H9 (cell line): ENCODE measurements at regions not wholly inside any gene's neighbourhood (a gene's known extent, or its start where the extent isn't known, plus 50 kb on each side); places are given as distances from the start of the nearest gene placed in this dataset.

Experiments used
- DNase-seq: peaks from one replicate; pipeline ENCODE4 v3.0.0-alpha.2; 2017
- H2AFZ ChIP-seq: one replicate; pipeline ENCODE4 v1.6.1; 2013; ENCODE audit warnings: mild to moderate bottlenecking, low read length, control low read depth, moderate library complexity
- H2AK5ac ChIP-seq: 2 replicates; pipeline ENCODE4 v1.6.1; 2013; ENCODE audit warnings: low read length, control low read depth, mixed read lengths; ENCODE audit not compliant: insufficient read length
- H2BK120ac ChIP-seq: one replicate; pipeline ENCODE4 v1.6.1; 2013; ENCODE audit warnings: low read depth, mild to moderate bottlenecking, low read length, control low read depth, inconsistent platforms; ENCODE audit not compliant: poor library complexity, severe bottlenecking
- H2BK12ac ChIP-seq: 2 replicates; pipeline ENCODE4 v1.6.1; 2013; ENCODE audit warnings: low read length, control low read depth, mixed read lengths, low read depth; ENCODE audit not compliant: insufficient read length
- H2BK15ac ChIP-seq: 2 replicates; pipeline ENCODE4 v1.6.1; 2013; ENCODE audit warnings: low read depth, low read length, control low read depth
- H2BK20ac ChIP-seq: one replicate; pipeline ENCODE4 v1.6.1; 2013; ENCODE audit warnings: low read depth, mild to moderate bottlenecking, low read length, control low read depth, inconsistent platforms; ENCODE audit not compliant: poor library complexity, severe bottlenecking
- H2BK5ac ChIP-seq: 2 replicates; pipeline ENCODE4 v1.6.1; 2013; ENCODE audit warnings: low read length, control low read depth, mixed read lengths; ENCODE audit not compliant: insufficient read length
- H3K14ac ChIP-seq: 2 replicates; pipeline ENCODE4 v1.6.1; 2013; ENCODE audit warnings: low read length, control low read depth; ENCODE audit not compliant: insufficient read depth
- H3K18ac ChIP-seq: 2 replicates; pipeline ENCODE4 v1.6.1; 2013; ENCODE audit warnings: low read depth, mild to moderate bottlenecking, mixed read lengths, low read length, control low read depth; ENCODE audit not compliant: insufficient read length
- H3K23ac ChIP-seq: 2 replicates; pipeline ENCODE4 v1.6.1; 2013; ENCODE audit warnings: low read length, control low read depth, mixed read lengths, low read depth; ENCODE audit not compliant: insufficient read length
- H3K23me2 ChIP-seq: 2 replicates; pipeline ENCODE4 v1.6.1; 2013; ENCODE audit warnings: low read depth, mild to moderate bottlenecking, mixed read lengths, low read length, control low read depth; ENCODE audit not compliant: insufficient read length, poor library complexity, severe bottlenecking
- H3K27ac ChIP-seq: 2 replicates; pipeline ENCODE4 v1.5.1; 2013; ENCODE audit warnings: low read length, control low read depth, mixed read lengths, low read depth; ENCODE audit not compliant: insufficient read length
- H3K27me3 ChIP-seq: 2 replicates; pipeline ENCODE4 v1.6.1; 2013; ENCODE audit warnings: low read length, control low read depth, inconsistent platforms; ENCODE audit not compliant: insufficient read depth
- H3K4ac ChIP-seq: 2 replicates; pipeline ENCODE4 v1.6.1; 2013; ENCODE audit warnings: low read depth, mild to moderate bottlenecking, control low read depth, inconsistent platforms, low read length, moderate library complexity
- H3K4me1 ChIP-seq: 2 replicates; pipeline ENCODE4 v1.6.1; 2013; ENCODE audit warnings: low read length, control low read depth, inconsistent platforms; ENCODE audit not compliant: insufficient read depth
- H3K4me2 ChIP-seq: 2 replicates; pipeline ENCODE4 v1.6.1; 2013; ENCODE audit warnings: low read length, control low read depth, mixed read lengths; ENCODE audit not compliant: insufficient read length, insufficient read depth
- H3K56ac ChIP-seq: 2 replicates; pipeline ENCODE4 v1.6.1; 2013; ENCODE audit warnings: low read depth, mild to moderate bottlenecking, mixed read lengths, low read length, control low read depth; ENCODE audit not compliant: insufficient read length
- H3K79me1 ChIP-seq: 2 replicates; pipeline ENCODE4 v1.6.1; 2013; ENCODE audit warnings: low read depth, mild to moderate bottlenecking, moderate library complexity, low read length, control low read depth, inconsistent platforms; ENCODE audit not compliant: insufficient read depth, poor library complexity, severe bottlenecking
- H3K79me2 ChIP-seq: 2 replicates; pipeline ENCODE4 v1.6.1; 2013; ENCODE audit warnings: low read length, control low read depth, inconsistent platforms; ENCODE audit not compliant: insufficient read depth
- H3K9ac ChIP-seq: 2 replicates; pipeline ENCODE4 v1.6.1; 2013; ENCODE audit warnings: low read length, control low read depth, mixed read lengths; ENCODE audit not compliant: insufficient read length; ENCODE audit errors: extremely low read depth
- H3K9me3 ChIP-seq: one replicate; pipeline ENCODE4 v1.6.1; 2013; ENCODE audit warnings: low read depth, low read length, inconsistent platforms; ENCODE audit not compliant: control insufficient read depth
- H3T11ph ChIP-seq: one replicate; pipeline ENCODE4 v1.6.1; 2013; ENCODE audit warnings: mild to moderate bottlenecking, low read length, control low read depth, inconsistent platforms
- H4K20me1 ChIP-seq: one replicate; pipeline ENCODE4 v1.6.1; 2013; ENCODE audit not compliant: control insufficient read depth, insufficient read length, insufficient read depth
- H4K5ac ChIP-seq: 2 replicates; pipeline ENCODE4 v1.6.1; 2013; ENCODE audit warnings: low read depth, mild to moderate bottlenecking, mixed read lengths, low read length, control low read depth; ENCODE audit not compliant: insufficient read length
- H4K8ac ChIP-seq: replicated peaks from 2 replicates; pipeline ENCODE4 v1.6.1; 2013; ENCODE audit warnings: low read length, control low read depth, mixed read lengths, low read depth; ENCODE audit not compliant: insufficient read length
- H4K91ac ChIP-seq: 2 replicates; pipeline ENCODE4 v1.6.1; 2013; ENCODE audit warnings: low read depth, mild to moderate bottlenecking, moderate library complexity, mixed read lengths, low read length, control low read depth; ENCODE audit not compliant: insufficient read length
- H3K27ac Mint-ChIP-seq, 3 experiments: 2 replicates in 2 of 3; 3 replicates in 1 of 3; pipeline ENCODE4 v1.8.0; 2020 to 2021; ENCODE audit warnings: mixed read lengths in 3 of 3, mild to moderate bottlenecking in 1 of 3, moderate library complexity in 1 of 3
- H3K27me3 Mint-ChIP-seq: 2 replicates; pipeline ENCODE4 v1.8.0; 2021; ENCODE audit warnings: low read depth, mild to moderate bottlenecking, moderate library complexity, mixed read lengths
- H3K36me3 Mint-ChIP-seq, 3 experiments: 2 replicates in 2 of 3; 3 replicates in 1 of 3; pipeline ENCODE4 v1.8.0; 2020 to 2021; ENCODE audit warnings: low read depth in 3 of 3, mixed read lengths in 3 of 3; ENCODE audit not compliant: insufficient read depth in 1 of 3
- H3K4me1 Mint-ChIP-seq, 2 experiments: 2 replicates each; pipeline ENCODE4 v1.8.0; 2020; ENCODE audit warnings: mixed read lengths in 2 of 2
- H3K4me3 Mint-ChIP-seq, 2 experiments: 2 replicates in 1 of 2; 3 replicates in 1 of 2; pipeline ENCODE4 v1.8.0; 2020 to 2021; ENCODE audit warnings: mild to moderate bottlenecking in 2 of 2, mixed read lengths in 2 of 2, moderate library complexity in 1 of 2
- H3K9me3 Mint-ChIP-seq, 2 experiments: 2 replicates in 1 of 2; 3 replicates in 1 of 2; pipeline ENCODE4 v1.8.0; 2020; ENCODE audit warnings: mild to moderate bottlenecking in 2 of 2, mixed read lengths in 2 of 2, moderate library complexity in 1 of 2
- CTCF ChIP-seq: fragments of 200-600 bp; sonication (generic); conservative IDR thresholded peaks from 3 replicates; pipeline ENCODE4 v1.8.0; 2021; ENCODE audit warnings: antibody characterized with exemption, mild to moderate bottlenecking

- no peak overlapping the region for H2BK20ac ChIP-seq
- no peaks in the 10 kb centered on the region for H3K23me2 ChIP-seq
- H3K4me1 Mint-ChIP-seq, result peaks cover 4 to 11% of the 10 kb centered on the region in 2 experiments; a peak in 3 of 4 replicates
- peaks cover 4 to 8% of the 10 kb centered on the region in 2 experiments for H3K9me3 Mint-ChIP-seq
- no peaks in the 10 kb centered on the region for H3K27me3 Mint-ChIP-seq
- no peaks in the 10 kb centered on the region for H3K79me1 ChIP-seq
- no peak overlapping the region for H4K8ac ChIP-seq
- H2BK120ac ChIP-seq, result no peak overlapping the region
- H3K18ac ChIP-seq, result no peak overlapping the region
- no peak overlapping the region for H3K27ac ChIP-seq
- no peak overlapping the region for H4K5ac ChIP-seq
- no peak overlapping the region for H3K4me2 ChIP-seq
- TF ChIP-seq CTCF, result no peak
- no peak overlapping the region for H2AK5ac ChIP-seq
- no peak for DNase-seq
- no peak overlapping the region for H3K56ac ChIP-seq
- no peaks in the 10 kb centered on the region for H3K27me3 ChIP-seq
- no peak overlapping the region for H2BK15ac ChIP-seq
- H3K14ac ChIP-seq, result no peak overlapping the region
- no peak overlapping the region for H3K4ac ChIP-seq
- no peak overlapping the region for H4K91ac ChIP-seq
- H3K23ac ChIP-seq, result no peak overlapping the region
- H3T11ph ChIP-seq, result no peak overlapping the region
- H3K4me1 ChIP-seq, result no peaks in the 10 kb centered on the region
- H2BK12ac ChIP-seq, result no peak overlapping the region
- H3K27ac Mint-ChIP-seq, result no peak overlapping the region
- no peak overlapping the region for H3K9ac ChIP-seq
- no peak overlapping the region for H2BK5ac ChIP-seq
- H4K20me1 ChIP-seq, result no peaks in the 10 kb centered on the region
- no peaks in the 10 kb centered on the region for H3K9me3 ChIP-seq
- H3K79me2 ChIP-seq, result no peaks in the 10 kb centered on the region
- no peak overlapping the region for H3K4me3 Mint-ChIP-seq
- peaks cover 0 to 8% (median 3%) of the 10 kb centered on the region in 3 experiments; a peak in 4 of 7 replicates for H3K36me3 Mint-ChIP-seq
- H2AFZ ChIP-seq, result no peak overlapping the region
Measured at GRCh38 chr12:93288626-93289025, 89.1 kb upstream of the NUDT4 start.
